Body of pancreas (tissue), 4 donors: ENCODE measurements at regions not wholly inside any gene's neighbourhood (a gene's known extent, or its start where the extent isn't known, plus 50 kb on each side); places are given as distances from the start of the nearest gene placed in this dataset.

Experiments used
- ATAC-seq: fragments of 150-250 bp; one replicate; pipeline ENCODE4 v1.9.1; 2016
- DNase-seq, 4 donors: peaks; one replicate each; pipeline ENCODE4 v3.0.0-alpha.2; 2019
- H3K27ac ChIP-seq, 4 donors: fragments of 200-600 bp; sonication (generic); 1 replicate in 3 of 4; 2 replicates in 1 of 4; pipeline versions ENCODE4 v1.5.1 to v1.6.1; 2016 to 2019; ENCODE audit warnings: mild to moderate bottlenecking in 1 of 4, mixed read lengths in 1 of 4, moderate library complexity in 1 of 4
- H3K27me3 ChIP-seq, 2 donors: fragments of 200-600 bp; sonication (generic); one replicate each; pipeline ENCODE4 v1.6.0; 2016; ENCODE audit warnings: mild to moderate bottlenecking in 1 of 2
- H3K36me3 ChIP-seq, 2 donors: fragments of 200-600 bp; sonication (generic); replicated peaks in 1 of 2; 2 replicates each; pipeline ENCODE4 v1.5.1; 2016; ENCODE audit warnings: low read depth in 2 of 2; ENCODE audit not compliant: insufficient read depth in 1 of 2
- H3K4me1 ChIP-seq: fragments of 200-600 bp; sonication (generic); one replicate; pipeline ENCODE4 v1.6.0; 2016
- H3K4me3 ChIP-seq, 2 donors: fragments of 200-600 bp; sonication (generic); 1 replicate in 1 of 2; 2 replicates in 1 of 2; pipeline ENCODE4 v1.5.1; 2016 to 2019
- H3K9me3 ChIP-seq, 3 donors: fragments of 200-600 bp; sonication (generic); 1 replicate in 2 of 3; 2 replicates in 1 of 3; pipeline ENCODE4 v1.5.1; 2016
- CTCF ChIP-seq, 7 experiments: fragments of 450-650 bp in 4 of 7; fragments of 200-600 bp in 3 of 7; sonication (generic) in 3 of 7; IDR thresholded peaks; one replicate each; pipeline ENCODE4 v1.5.1; 2016 to 2019; ENCODE audit warnings: antibody characterized with exemption in 7 of 7
- POLR2A ChIP-seq, 3 donors: fragments of 450-650 bp; IDR thresholded peaks; one replicate each; pipeline ENCODE4 v1.6.1; 2016; ENCODE audit warnings: antibody characterized with exemption in 3 of 3, mild to moderate bottlenecking in 2 of 3
- WGBS, 2 donors: methylation state at CpG; one replicate each; pipeline ENCODE4 v1.1.5; 2017; 5-methylcytosine and 5-hydroxymethylcytosine counted together
- intact Hi-C: fragments of 100-400 bp; cut with DNase I; formaldehyde crosslinking; loops from one replicate; pipeline ENCODE4 v1.15.1; 2023

GRCh38 chr11:101401245-101401644 is 182.6 kb downstream of the TRPC6 start:
- Histone ChIP-seq H3K4me3 (no peak overlapping the region), H3K4me1 (no peaks in the 10 kb centered on the region), H3K27me3 (no peaks in the 10 kb centered on the region), H3K9me3 (no peaks in the 10 kb centered on the region), H3K36me3 (no peaks in the 10 kb centered on the region), H3K27ac (no peak overlapping the region)
- TF ChIP-seq POLR2A (IDR thresholded peaks at IDR 0.05) (no peak), CTCF (IDR thresholded peaks at IDR 0.05) (no peak)
- intact Hi-C loops, result no loop called here
- WGBS, 2 donors, result 56 to 65% methylated on average over 2 of the region's 2 CpGs
- ATAC-seq (no peak), DNase-seq (no peak)

- H3K27ac ChIP-seq, result no peak overlapping the region
Measured at GRCh38 chr11:101397979-101398378, 185.8 kb downstream of the TRPC6 start.

GRCh38 chr11:101390539-101390938 is 193.3 kb downstream of the TRPC6 start:
- no peak for ATAC-seq
- H3K27ac ChIP-seq, result no peak overlapping the region
- intact Hi-C loops, result no loop called here
- no peaks in the 10 kb centered on the region for H3K4me1 ChIP-seq
- TF ChIP-seq POLR2A (IDR thresholded peaks at IDR 0.05) (no peak), CTCF (IDR thresholded peaks at IDR 0.05) (peak in 4 of 7 experiments; percentile 12 to 19 (median 15))
- no peaks in the 10 kb centered on the region for H3K9me3 ChIP-seq
- H3K4me3 ChIP-seq, result no peak overlapping the region
- WGBS, 2 donors, result 50 to 52% methylated on average over 1 of the region's 1 CpG
- H3K36me3 ChIP-seq, result no peaks in the 10 kb centered on the region
- no peaks in the 10 kb centered on the region for H3K27me3 ChIP-seq
- DNase-seq, result no peak

More at GRCh38 chr11:101397979-101398378, 185.8 kb downstream of the TRPC6 start:
- H3K36me3 ChIP-seq, result no peaks in the 10 kb centered on the region
- no peaks in the 10 kb centered on the region for H3K27me3 ChIP-seq
- intact Hi-C loops, result no loop called here
- no peaks in the 10 kb centered on the region for H3K9me3 ChIP-seq
- WGBS, 2 donors, result 41 to 66% methylated on average over 2 of the region's 2 CpGs
- DNase-seq (no peak), ATAC-seq (no peak)
- no peaks in the 10 kb centered on the region for H3K4me1 ChIP-seq
- H3K4me3 ChIP-seq, result no peak overlapping the region
- no peak for TF ChIP-seq CTCF (IDR thresholded peaks at IDR 0.05)
- TF ChIP-seq POLR2A (IDR thresholded peaks at IDR 0.05), result no peak

- intact Hi-C loops, result no loop called here
- Histone ChIP-seq H3K9me3 (no peaks in the 10 kb centered on the region), H3K36me3 (no peaks in the 10 kb centered on the region), H3K4me3 (no peak overlapping the region), H3K4me1 (no peaks in the 10 kb centered on the region), H3K27ac (no peak overlapping the region), H3K27me3 (no peaks in the 10 kb centered on the region)
- no peak for TF ChIP-seq POLR2A (IDR thresholded peaks at IDR 0.05)
- TF ChIP-seq CTCF (IDR thresholded peaks at IDR 0.05), result no peak
- ATAC-seq (no peak), DNase-seq (no peak)
- WGBS, 2 donors, result 47 to 59% methylated on average over 3 to 5 of the region's 5 CpGs
Measured at GRCh38 chr11:101369835-101370234, 214.0 kb downstream of the TRPC6 start.

GRCh38 chr11:101363706-101364275 is 220.0 kb downstream of the TRPC6 start:
- no peak for TF ChIP-seq POLR2A (IDR thresholded peaks at IDR 0.05)
- no peak for TF ChIP-seq CTCF (IDR thresholded peaks at IDR 0.05)
- H3K27ac ChIP-seq, result no peak overlapping the region
- no peaks in the 10 kb centered on the region for H3K4me1 ChIP-seq
- no peak overlapping the region for H3K4me3 ChIP-seq
- H3K27me3 ChIP-seq, result no peaks in the 10 kb centered on the region
- no peak for ATAC-seq
- DNase-seq, result no peak
- intact Hi-C loops, result no loop called here
- H3K36me3 ChIP-seq, result no peaks in the 10 kb centered on the region
- WGBS, 2 donors, result 30 to 33% methylated on average over 1 of the region's 1 CpG
- no peaks in the 10 kb centered on the region for H3K9me3 ChIP-seq
